ENCODE measurements at regions not wholly inside any gene's neighbourhood (a gene's known extent, or its start where the extent isn't known, plus 50 kb on each side); places are given as distances from the start of the nearest gene placed in this dataset.

GRCh38 chr12:58196971-58197370 lies 255.6 kb downstream of the ATP23 start:
- no peak overlapping the region for H3K27ac ChIP-seq (ENCODE audit: low read length)
- in situ Hi-C loops (cut with HindIII; ENCODE audit: low pct_unique_long_range_greater_than_20kb, low sequenced_read_pairs): no loop called here
- H3K4me1 ChIP-seq (ENCODE audit: control insufficient read depth, insufficient read depth, low read length): no peaks in the 10 kb centered on the region
- ATAC-seq (no peak), DNase-seq (ENCODE audit: low read depth, low spot score) (no peak)
- no peaks in the 10 kb centered on the region for H3K27me3 ChIP-seq (ENCODE audit: control insufficient read depth, insufficient read depth, low read length)
- CTCF ChIA-PET: no interaction called here
- intact Hi-C loops (cut with micrococcal nuclease; ENCODE audit: unreplicated experiment): no loop called here
- no peaks in the 10 kb centered on the region for H3K9me3 ChIP-seq (ENCODE audit: control insufficient read depth, insufficient read depth, low read depth, low read length)
- BruUV-seq (replicated peaks): no TSS peak
- H3K4me3 ChIP-seq (ENCODE audit: low read depth in 2 of 2, low read length in 2 of 2): no peak overlapping the region
- H3K36me3 ChIP-seq (ENCODE audit: control insufficient read depth, insufficient read depth, low read length): no peaks in the 10 kb centered on the region
- TF ChIP-seq CTCF (IDR thresholded peaks at IDR 0.05): no peak
- TF ChIP-seq SIN3A (IDR thresholded peaks at IDR 0.05; ENCODE audit: borderline replicate concordance, insufficient read depth, low read depth, low read length): no peak
- TF ChIP-seq, protein P1, sequence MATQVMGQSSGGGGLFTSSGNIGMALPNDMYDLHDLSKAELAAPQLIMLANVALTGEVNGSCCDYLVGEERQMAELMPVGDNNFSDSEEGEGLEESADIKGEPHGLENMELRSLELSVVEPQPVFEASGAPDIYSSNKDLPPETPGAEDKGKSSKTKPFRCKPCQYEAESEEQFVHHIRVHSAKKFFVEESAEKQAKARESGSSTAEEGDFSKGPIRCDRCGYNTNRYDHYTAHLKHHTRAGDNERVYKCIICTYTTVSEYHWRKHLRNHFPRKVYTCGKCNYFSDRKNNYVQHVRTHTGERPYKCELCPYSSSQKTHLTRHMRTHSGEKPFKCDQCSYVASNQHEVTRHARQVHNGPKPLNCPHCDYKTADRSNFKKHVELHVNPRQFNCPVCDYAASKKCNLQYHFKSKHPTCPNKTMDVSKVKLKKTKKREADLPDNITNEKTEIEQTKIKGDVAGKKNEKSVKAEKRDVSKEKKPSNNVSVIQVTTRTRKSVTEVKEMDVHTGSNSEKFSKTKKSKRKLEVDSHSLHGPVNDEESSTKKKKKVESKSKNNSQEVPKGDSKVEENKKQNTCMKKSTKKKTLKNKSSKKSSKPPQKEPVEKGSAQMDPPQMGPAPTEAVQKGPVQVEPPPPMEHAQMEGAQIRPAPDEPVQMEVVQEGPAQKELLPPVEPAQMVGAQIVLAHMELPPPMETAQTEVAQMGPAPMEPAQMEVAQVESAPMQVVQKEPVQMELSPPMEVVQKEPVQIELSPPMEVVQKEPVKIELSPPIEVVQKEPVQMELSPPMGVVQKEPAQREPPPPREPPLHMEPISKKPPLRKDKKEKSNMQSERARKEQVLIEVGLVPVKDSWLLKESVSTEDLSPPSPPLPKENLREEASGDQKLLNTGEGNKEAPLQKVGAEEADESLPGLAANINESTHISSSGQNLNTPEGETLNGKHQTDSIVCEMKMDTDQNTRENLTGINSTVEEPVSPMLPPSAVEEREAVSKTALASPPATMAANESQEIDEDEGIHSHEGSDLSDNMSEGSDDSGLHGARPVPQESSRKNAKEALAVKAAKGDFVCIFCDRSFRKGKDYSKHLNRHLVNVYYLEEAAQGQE (IDR thresholded peaks at IDR 0.05; ENCODE audit: insufficient read depth in 1 of 2, low read depth in 2 of 2, low read length in 1 of 2): no peak
- no peak for TF ChIP-seq POLR2AphosphoS5 (IDR thresholded peaks at IDR 0.05; ENCODE audit: low read depth, low read length)
- TF ChIP-seq TCF7L2 (IDR thresholded peaks at IDR 0.05; ENCODE audit: low read depth, low read length): no peak
- POLR2A ChIA-PET: no interaction called here

DNA sequence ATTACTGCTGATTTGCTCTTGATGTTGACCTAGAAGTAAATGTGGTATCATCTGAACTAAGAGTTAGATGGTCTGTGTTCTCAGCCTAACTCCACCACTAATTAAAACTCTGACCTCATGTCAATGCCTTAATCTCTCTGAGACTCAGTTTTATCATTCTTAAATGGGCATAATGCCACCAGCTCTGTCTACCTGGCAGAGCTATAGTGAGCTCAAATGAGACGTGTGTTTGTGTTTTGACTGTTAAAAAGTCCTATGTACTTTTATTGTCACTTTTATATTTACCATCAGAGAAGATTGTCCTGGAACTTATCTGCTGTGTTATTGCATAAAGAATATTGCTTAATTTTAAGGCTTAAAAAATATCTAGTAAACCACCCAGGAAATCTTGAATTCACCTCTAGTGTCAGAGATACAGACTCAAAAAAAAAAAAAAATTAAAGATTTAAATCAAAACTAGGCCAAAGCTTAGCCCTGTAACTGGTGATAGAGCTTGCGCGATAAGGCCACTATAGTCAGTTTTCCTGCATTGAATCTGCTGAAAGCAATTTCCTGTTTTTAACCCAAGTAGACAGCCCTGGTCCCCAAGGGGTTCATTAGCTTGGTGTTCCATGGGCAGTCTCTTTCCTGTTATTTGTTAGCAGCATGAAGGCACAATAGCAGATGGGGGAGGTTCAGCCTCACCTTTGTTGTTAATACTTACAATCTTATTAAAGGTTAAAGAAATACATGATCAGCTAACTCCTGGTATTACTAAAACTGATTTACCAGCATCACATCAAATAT lies 261.8 kb downstream of the ATP23 start:
- BruUV-seq (replicated peaks): no TSS peak
- in situ Hi-C loops (cut with HindIII; ENCODE audit: low pct_unique_long_range_greater_than_20kb, low sequenced_read_pairs) (no loop called here), intact Hi-C loops (cut with micrococcal nuclease; ENCODE audit: unreplicated experiment) (no loop called here)
- Histone ChIP-seq H3K36me3 (ENCODE audit: control insufficient read depth, insufficient read depth, low read length) (no peaks in the 10 kb centered on the region), H3K4me1 (ENCODE audit: control insufficient read depth, insufficient read depth, low read length) (no peaks in the 10 kb centered on the region), H3K9me3 (ENCODE audit: control insufficient read depth, insufficient read depth, low read depth, low read length) (no peaks in the 10 kb centered on the region), H3K27ac (ENCODE audit: low read length) (no peak overlapping the region), H3K27me3 (ENCODE audit: control insufficient read depth, insufficient read depth, low read length) (no peaks in the 10 kb centered on the region), H3K4me3 (ENCODE audit: low read depth in 2 of 2, low read length in 2 of 2) (no peak overlapping the region)
- TF ChIP-seq, protein P1 (IDR thresholded peaks at IDR 0.05; ENCODE audit: insufficient read depth in 1 of 2, low read depth in 2 of 2, low read length in 1 of 2): no peak
- no peak for TF ChIP-seq TCF7L2 (IDR thresholded peaks at IDR 0.05; ENCODE audit: low read depth, low read length)
- TF ChIP-seq CTCF (IDR thresholded peaks at IDR 0.05): no peak
- no peak for TF ChIP-seq POLR2AphosphoS5 (IDR thresholded peaks at IDR 0.05; ENCODE audit: low read depth, low read length)
- TF ChIP-seq SIN3A (IDR thresholded peaks at IDR 0.05; ENCODE audit: borderline replicate concordance, insufficient read depth, low read depth, low read length): no peak
- ATAC-seq (no peak), DNase-seq (ENCODE audit: low read depth, low spot score) (no peak)
- CTCF ChIA-PET: no interaction called here
- POLR2A ChIA-PET: no interaction called here

Data from Panc1 (cell line).